ENCODE measurements at regions not wholly inside any gene's neighbourhood (a gene's known extent, or its start where the extent isn't known, plus 50 kb on each side); places are given as distances from the start of the nearest gene placed in this dataset.
A peak's percentile ranks its signal among the peaks of the same experiment; 100 is the strongest.

- DNase-seq, result no peak
Measured at GRCh38 chr2:239577935-239578334, 177.1 kb upstream of the HDAC4 start.

- peak; percentile 10 to 83 (median 39) for DNase-seq
Measured at GRCh38 chr2:239576784-239577685, 176.2 kb upstream of the HDAC4 start.

DNA sequence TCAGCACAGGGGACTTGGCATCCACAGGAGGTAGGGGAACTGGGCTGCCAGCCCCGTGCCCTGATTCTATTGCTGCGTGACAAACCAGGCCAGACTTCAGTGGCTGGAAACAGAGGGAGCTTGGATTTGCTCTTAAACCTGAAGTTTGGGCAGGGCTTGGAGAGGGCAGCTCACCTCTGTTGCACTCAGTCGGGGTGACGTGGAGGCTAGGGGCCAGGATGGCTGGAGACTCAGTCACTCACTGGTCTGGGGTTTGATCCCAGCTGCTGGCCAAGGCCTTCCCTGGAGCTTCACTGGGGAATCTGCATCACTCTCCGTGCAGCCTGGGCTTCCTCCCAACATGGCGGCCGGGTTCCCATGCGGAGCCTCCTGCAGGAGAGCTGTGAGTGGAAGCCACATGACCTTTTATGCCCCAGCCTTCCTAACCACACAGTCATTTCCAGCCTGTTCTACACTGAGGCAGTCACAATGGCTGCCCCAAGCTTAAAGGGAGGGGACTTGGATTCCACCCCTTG is 175.2 kb upstream of the HDAC4 start:
- DNase-seq, result no peak

DNA sequence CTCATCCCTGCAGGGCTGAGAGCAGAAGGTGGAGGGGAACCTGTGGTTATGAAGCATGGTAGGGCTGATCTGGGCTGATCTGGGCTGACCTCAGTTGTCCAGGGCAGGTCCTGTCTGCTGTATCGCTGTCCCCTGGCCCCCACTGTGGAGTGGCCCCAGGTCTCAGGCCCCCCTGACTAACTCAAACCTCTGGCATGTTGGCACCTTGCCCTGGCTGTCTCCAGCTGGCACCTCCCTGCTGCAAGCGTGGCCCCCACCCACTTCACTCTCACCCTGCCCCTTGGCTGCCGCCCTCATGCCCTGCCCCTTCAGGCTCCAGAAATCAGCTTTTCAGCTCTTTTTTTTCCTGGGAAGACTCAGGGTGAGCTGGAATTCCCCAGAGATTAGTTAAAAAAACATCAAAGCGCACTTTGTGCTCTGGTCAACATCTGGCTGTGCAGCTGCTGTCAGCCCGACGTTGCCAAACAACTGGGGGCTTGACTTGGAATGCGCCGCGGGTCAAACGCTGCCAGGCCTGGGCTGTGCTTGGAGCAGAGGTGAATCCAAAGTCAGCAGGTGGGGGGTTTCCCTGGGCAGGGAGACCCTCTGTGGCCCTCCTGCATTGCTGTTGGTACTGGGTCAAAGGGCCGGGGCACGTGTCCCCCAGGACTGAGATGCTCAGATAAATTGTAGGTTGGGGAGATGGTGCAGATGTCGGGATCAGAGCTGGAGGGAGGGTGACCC is 173.8 kb upstream of the HDAC4 start:
- DNase-seq, result peak in 1 of 3 donors; percentile 68

GRCh38 chr2:239574054-239574433 is 173.2 kb upstream of the HDAC4 start:
- peak in 1 of 3 donors; percentile 37 for DNase-seq

- no peak for DNase-seq
Measured at GRCh38 chr2:239570971-239571520, 170.2 kb upstream of the HDAC4 start.

DNA sequence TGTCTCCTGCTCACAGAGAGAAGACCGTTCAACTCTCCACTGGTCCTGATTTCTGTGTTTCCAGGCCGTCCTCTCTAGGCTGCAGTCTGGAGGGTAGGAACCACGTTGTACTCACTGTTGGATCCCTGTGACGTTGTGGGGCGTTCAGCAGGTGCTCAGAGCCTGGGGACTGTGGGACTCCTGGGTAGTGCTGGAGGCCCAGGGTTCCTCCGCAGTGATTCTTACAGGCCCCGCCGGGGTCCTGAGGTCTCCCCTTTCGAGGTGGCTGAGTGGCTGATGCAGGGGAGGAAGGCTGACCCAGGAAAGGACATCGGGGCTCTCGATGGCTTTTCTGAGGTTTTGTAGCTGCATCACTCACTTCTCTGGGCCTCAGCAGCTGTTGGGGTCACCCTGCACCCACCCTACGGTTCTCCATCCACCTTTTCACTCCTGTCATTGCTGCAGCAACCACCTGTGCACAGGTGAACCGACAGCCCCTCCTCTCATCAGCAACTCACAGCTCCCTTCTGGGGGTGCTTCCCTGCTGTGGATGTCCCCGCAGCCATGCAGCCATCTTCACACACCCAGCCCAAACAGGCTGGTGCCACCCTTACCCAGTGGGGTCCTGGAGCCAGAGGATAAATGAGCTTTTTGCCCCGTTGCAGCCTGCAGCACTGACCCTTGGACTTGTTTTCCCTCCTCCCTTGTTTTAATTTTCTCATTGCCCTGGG is 169.6 kb upstream of the HDAC4 start:
- DNase-seq, result no peak

DNA sequence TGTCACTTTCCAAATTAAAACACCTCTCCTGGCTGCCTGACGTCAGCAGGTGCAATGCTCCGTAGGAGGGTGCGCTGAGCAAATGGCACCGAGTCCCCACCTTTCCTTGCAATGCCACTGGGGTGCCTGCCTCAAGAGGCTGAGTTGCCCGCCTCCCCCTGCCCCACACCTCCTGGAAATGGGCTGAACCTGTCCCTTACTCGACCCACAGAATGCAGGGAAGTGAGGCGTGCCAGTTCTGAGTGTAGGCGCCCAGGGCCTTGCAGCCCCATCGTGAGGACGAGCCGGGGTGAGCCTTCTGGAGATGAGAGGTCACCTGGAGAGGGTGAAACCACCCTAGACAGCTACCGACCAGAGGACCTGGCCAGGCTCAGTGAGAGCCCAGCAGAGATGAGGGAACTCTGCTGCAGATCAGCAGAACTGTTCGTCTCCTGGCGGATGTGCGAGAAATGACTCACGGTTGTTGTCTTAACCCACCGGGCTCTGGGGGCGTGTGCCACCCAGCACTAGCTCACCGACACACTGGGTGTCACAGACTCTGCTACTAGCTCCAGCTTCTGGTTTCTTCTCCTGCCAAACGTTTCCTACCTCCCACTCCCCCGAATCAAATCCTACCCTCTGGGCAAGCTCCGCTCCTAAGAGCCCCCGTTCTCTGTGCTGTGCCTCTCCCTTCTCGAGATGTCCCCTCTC is 168.7 kb upstream of the HDAC4 start:
- no peak for DNase-seq

DNA sequence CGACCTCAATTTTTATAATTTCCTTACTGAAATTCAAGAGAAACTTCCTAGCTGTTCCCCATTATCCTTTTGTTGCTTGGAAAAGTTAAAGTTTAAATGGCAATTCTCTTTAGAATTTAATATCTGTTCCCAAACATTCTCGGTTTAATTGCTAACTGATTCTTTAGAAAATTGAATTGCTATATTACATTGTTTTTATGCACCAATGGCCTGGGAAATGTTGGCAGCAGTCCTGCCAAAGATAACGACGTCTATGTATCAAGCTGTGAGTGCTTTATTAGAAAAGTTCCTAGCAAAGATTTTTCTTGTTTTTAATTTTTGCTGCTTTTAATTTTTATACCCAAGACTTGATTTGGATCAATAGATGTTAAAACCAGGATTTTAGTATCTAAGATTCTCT is 167.8 kb upstream of the HDAC4 start:
- DNase-seq, result no peak

DNA sequence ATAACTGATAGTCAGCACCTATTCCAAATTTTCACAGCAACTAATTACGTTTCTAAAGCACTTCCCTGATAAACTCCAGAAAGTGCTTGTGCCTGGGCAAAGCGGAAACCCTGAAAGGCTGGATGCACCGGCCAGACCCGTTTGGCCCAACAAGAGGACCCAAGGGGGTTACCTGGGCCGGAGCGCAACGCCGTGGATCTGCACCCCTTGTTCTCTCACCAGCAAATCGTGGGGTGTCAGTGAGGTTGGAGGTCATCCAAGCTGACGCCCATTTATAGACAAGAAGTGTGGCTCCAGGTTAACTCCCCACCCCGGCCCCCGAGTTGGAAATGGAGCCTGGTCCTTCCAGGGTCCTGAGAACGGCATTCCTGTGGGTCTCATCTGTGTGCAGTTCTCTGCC is 167.0 kb upstream of the HDAC4 start:
- no peak for DNase-seq

DNA sequence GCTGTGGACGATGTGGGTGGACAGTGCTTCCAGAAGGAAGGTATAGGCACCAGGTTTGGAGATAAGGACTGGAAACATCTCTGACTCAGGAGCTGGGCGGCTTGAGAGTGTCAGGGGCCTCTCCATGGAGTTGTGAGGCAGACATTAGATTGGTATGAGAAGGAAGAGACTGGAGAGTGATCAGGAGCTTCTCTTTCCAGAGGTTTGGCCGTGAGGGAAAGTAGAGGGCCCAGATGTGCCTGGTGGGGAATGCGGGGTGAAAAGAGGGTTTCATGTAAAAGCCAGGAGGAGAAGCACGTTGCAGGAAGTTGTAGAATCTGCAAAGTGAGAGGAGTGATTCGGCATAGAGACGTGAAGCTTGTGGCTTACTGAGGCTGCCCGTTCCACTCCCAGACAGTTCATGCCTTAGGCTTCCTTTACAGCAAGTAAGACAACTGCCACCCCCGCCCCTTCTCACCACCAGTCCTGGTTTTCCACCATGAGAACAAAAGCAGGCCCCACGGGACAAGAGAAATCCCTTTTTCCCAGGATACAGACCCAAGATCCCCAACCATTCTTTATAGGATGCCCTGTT is 166.3 kb upstream of the HDAC4 start:
- DNase-seq, result no peak

- DNase-seq, result no peak
Measured at GRCh38 chr2:239566162-239566994, 165.6 kb upstream of the HDAC4 start.

DNA sequence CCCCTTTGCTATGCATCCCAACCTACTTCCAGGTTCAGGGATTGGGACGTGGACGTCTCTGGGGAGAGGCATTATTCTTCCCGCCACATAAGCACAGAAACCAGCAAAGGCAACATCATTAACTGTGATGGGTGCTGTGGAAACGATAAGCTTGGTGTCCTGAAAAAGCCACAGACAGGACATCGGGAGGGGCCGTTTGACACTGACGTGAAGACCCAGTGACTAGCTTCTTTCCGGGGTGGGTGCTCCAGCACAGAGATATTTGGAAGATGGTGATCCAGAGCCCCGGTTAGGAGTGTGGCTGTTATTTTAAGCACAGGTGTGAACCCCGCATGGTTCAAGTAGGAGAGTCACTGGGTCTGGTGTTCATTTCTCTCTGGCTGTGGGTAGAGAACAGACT is 163.8 kb upstream of the HDAC4 start:
- no peak for DNase-seq

DNA sequence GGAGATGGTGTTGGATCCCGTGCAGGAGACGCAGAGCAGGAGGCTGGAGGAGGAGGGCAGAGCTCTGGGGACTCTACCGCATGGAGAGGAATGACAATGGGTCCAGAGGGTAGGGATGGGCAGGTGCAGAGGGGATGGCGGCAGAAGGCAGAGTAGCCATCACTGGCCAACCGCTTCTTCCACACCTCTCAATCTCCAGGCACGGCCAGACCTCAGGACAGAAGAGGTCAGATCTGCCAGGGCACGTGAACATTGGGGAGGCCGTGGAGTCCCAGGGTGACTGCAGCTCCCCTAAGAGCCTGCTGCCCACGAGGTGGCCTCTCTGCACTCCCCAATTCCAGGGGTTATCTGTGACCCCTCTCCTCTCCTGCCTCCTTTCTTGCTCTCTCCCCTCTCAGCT is 162.7 kb upstream of the HDAC4 start:
- no peak for DNase-seq

- DNase-seq, result peak; percentile 58 to 88 (median 62)
Measured at GRCh38 chr2:239561446-239562001, 160.7 kb upstream of the HDAC4 start.

DNA sequence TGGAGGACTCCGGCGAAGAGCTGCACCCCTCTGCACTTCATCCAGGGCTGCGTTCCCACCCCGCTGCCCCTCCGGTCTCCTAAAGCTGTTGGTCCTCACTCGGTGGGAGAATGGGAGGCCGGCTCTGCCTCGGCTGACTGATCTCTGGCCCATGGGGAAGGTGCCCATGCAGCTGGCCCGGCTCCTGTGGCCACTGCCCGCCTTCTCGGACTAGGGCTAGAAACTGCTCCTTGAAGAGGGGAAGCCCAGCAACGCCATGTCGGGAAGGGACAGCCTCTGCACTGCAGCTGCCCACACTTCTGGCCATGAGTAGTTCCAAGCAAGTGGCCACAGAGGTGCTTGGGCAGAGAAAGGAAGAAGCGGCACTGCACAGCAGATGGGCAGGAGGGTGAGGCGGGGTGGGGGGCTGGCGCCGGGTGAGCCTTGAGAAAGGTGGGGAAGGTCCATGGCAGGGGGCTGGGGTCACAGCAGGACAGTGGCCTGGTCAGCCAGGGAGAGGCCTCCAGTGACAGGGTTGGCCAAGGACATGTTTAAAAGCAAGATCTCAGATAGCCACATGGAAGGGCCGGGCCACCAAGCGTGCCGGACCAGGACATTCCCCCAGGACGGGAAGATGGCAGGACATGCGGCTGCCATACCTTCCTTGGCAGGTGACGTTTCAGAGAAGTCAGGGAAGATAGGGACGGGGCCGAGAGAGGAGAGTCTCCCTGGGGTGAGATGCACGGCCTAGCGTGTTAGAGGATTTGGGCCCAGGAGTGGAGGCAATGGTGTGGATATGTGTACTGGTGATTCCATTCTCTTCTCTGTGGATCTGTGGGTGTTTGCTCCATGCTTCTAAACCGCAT is 158.8 kb upstream of the HDAC4 start:
- DNase-seq, result no peak

DNA sequence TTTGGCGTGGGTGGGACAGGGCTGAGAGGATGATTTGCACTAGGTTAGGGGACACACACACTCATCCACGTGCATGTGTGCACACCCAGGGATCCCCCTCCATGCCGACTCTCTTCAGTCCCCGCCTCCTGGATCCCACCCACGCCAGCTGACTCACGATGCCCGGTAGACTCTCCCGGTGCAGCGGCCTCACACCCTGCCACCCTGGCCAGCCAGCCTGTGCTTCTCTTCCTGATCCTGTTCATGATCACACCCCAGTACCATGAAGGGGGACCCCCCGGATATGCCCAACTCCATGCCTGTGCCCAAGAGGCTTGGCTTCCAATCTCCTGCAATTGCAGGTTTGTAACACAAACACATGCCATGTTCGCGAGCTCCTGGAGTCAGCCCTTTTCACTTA is 157.8 kb upstream of the HDAC4 start:
- no peak for DNase-seq

- DNase-seq, result no peak
Measured at GRCh38 chr2:239557516-239557915, 156.7 kb upstream of the HDAC4 start.

DNA sequence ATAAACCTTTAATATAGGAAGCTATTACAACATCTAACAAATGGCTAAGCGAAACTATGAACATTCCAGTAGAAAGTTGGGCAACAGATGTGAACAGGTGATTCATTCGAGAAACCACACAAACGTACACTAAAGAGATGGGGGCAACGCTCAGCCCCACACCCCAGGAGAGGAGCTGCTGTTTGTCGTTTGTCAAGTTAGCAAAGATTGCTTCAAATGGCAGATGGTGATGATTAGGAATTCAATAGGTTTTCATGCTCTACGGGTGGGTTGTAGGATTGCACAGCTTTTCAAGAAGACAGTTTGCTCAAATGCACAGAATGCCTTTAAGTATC is 154.7 kb upstream of the HDAC4 start:
- DNase-seq, result no peak

Data from muscle of back (tissue), 3 donors.